Keratinocyte (primary cell): ENCODE measurements at regions not wholly inside any gene's neighbourhood (a gene's known extent, or its start where the extent isn't known, plus 50 kb on each side); places are given as distances from the start of the nearest gene placed in this dataset.

ENCODE experiments used
- CTCF ChIP-seq, 3 experiments: IDR thresholded peaks in 1 of 3; conservative IDR thresholded peaks in 1 of 3; optimal IDR thresholded peaks in 1 of 3; 2 replicates in 2 of 3; 3 replicates in 1 of 3; pipeline versions ENCODE3 to v1.5.1; 2011; ENCODE audit warnings: low read length in 3 of 3, mild to moderate bottlenecking in 3 of 3, moderate library complexity in 2 of 3, control low read depth in 1 of 3, inconsistent platforms in 1 of 3; ENCODE audit not compliant: insufficient read depth in 2 of 3; ENCODE audit errors: extremely low read depth in 1 of 3
- EZH2 ChIP-seq: IDR thresholded peaks from one replicate; pipeline ENCODE4 v1.6.1; 2012; ENCODE audit warnings: inconsistent platforms, mild to moderate bottlenecking, low read length, moderate library complexity

GRCh38 chr21:38944903-38945302 is 139.2 kb downstream of the ETS2 start:
- TF ChIP-seq CTCF (optimal IDR thresholded peaks at IDR 0.05 in 1 of 3, IDR thresholded peaks at IDR 0.05 in 1 of 3, conservative IDR thresholded peaks at IDR 0.05 in 1 of 3; ENCODE audit: extremely low read depth in 1 of 3, insufficient read depth in 2 of 3, low read length in 3 of 3) (no peak), EZH2 (no peak)
